HG03066 (cell line): ENCODE measurements at regions not wholly inside any gene's neighbourhood (a gene's known extent, or its start where the extent isn't known, plus 50 kb on each side); places are given as distances from the start of the nearest gene placed in this dataset.
"Not testable (repeated sequence)": the region's sequence is repeated elsewhere in the genome, so short reads cannot be mapped to it uniquely, and the experiment has no call there.

Source experiments
- ATAC-seq: cut with Tn5 transposase; IDR thresholded peaks from one replicate; pipeline ENCODE4 v1.9.1; 2021; ENCODE audit warnings: low read depth; ENCODE audit not compliant: unreplicated experiment

DNA sequence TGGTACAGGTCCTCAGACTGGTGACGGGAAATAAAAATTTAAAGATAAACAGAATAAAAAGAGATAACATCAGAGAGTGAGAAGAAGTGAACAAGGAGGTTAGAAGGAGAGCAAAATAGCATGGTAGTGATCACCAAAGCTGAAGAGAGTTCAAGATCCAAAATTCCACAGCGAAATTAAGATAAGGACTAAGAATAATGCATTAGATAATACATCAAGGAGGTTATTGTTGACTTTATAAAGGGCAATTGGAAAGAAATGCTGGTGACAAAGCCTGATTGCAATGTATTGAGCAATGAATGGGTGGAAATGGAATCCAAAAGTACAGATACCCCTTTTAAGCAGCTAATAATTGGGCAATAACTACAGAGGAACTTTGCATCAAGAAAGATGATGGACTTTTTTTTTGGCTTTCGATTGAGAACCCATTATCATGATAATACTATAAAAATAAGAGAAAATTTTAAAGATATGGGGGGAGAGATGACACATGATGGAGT is 101.6 kb upstream of the MAP9 start:
- no peak for ATAC-seq

DNA sequence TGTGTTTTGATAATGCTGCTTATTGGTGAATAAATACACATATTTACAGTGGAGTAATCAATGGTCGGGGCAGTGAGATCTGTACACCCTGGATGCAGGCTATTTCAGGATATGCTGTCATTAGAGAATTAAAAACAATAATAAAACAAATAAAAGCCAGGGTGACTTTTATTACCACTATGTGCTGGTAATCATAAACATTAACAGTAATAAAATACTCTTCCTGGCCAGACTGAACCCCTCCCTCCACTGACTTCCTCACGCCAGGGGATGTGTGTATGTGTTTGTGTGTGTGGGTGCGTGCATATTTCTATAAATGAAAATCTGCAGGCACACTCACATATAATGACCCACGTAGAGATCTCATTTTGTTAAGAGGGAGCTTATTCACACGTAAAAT is 98.0 kb upstream of the MAP9 start:
- ATAC-seq, result no peak

DNA sequence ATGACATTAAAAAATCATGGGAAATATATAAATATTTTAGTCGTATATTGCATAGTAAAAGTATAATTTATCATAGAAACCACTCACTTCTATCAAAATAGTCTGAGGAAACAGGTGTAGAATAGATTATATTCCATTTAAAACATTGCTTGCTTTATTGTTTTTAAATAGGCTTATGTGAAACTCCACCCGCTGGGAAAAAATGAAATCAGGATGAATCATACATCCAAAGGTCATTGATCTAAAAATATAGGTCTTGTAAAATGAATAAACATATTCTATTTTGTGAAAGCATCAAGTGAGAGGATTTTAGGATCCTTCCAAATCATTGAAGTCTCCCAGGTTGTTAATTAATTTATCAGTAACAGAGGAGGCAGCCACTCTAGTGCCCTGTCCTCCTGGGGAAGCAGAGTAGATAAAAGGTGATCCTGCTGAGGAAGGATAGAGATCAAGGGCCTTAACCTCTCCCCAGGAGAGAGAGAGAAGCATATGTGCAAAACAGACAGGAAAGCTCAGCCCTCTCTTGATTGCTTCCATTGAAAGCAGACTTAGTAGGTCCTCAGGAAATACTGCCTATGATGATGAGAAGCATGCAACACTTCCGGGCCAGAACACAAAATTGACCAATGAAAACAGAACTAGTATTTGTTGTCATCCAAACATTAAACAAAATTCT is 96.8 kb upstream of the MAP9 start:
- no peak for ATAC-seq

- no peak for ATAC-seq
These were observed 91.5 kb upstream of the MAP9 start for GRCh38 chr4:155468282-155468681.

GRCh38 chr4:155450676-155451075 is 73.9 kb upstream of the MAP9 start:
- no peak for ATAC-seq

DNA sequence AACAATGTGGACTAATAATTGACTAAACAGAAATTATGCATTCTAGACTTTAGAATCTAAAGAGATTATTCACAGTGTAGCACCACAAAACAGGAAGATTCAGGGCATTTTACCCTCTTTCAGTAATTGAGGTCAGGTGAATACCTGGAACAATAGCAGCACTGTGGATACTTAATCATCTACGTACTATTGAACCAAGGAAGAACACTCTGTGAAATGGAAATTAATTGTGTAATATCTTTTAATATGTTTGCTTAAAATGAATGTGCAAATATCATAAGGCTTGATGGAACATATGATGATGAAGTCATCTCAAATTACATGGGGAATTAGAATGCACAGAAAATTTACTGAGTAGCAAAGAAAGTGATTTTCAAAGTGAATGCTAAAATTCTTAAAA is 68.5 kb upstream of the MAP9 start:
- ATAC-seq, result no peak

DNA sequence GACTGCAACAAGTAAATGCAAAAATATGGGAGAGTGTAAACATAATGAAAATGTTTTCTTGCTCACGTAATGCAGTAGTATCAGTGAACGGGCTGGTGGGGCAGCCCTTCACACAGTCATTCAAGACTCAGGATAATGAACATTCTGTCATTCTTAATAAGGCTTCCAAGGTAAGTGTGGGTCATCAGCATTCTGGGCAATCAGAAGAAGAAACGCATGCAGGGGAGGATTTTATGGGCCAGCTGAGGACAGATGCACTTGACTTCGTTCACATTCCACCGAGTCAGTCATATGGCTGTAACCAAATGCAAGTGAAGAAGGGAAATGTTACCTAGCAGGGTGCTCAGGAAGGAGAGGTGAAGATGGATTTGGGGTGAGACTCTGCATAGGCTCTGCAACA is 68.0 kb upstream of the MAP9 start:
- no peak for ATAC-seq

GRCh38 chr4:155442267-155443105 is 65.7 kb upstream of the MAP9 start:
- ATAC-seq, result peak; percentile 85

DNA sequence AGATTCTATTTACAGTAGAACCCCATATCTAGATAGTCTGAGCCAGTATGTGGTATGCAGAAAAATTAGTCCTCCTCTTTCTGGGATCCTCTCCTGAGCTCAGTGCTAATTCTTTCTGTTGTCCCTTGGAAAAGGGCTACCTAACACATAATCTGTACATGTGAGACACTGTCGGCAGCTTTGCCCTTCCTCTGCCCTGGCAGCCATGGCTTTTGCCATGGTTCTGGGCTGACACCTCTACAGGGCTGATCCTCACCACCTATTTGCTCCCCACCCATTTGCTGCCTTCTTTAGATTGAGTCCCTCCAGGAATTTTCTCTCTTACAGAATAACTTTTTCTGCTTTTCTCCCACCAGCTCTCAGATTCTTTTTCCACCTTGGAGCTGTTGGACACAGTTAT is 64.7 kb upstream of the MAP9 start:
- ATAC-seq, result no peak

- not testable (repeated sequence) for ATAC-seq
These were observed 63.0 kb upstream of the MAP9 start for GRCh38 chr4:155439760-155440159.

- no peak for ATAC-seq
These were observed 58.1 kb upstream of the MAP9 start for GRCh38 chr4:155434904-155435303.

DNA sequence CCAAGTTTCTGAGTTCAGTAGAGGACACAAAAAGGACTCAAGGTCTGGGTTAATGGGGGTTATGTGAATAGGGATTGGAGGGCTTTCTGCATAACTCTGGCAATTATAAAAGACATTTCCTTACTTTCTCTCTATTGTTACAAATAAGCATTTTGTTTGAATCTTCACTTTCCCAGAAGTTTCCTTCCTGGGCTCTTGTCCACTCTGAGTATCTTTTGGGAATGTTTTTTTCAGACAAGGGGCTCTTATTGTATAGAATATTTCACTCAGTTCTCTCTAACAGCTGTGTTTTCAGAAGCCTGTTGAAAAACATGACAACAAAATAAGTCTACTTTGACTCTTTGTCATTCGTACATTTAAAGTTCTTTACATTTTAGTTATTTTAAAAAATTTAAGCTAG is 57.6 kb upstream of the MAP9 start:
- ATAC-seq, result no peak

GRCh38 chr4:155433636-155434360 is 57.0 kb upstream of the MAP9 start:
- ATAC-seq, result no peak

DNA sequence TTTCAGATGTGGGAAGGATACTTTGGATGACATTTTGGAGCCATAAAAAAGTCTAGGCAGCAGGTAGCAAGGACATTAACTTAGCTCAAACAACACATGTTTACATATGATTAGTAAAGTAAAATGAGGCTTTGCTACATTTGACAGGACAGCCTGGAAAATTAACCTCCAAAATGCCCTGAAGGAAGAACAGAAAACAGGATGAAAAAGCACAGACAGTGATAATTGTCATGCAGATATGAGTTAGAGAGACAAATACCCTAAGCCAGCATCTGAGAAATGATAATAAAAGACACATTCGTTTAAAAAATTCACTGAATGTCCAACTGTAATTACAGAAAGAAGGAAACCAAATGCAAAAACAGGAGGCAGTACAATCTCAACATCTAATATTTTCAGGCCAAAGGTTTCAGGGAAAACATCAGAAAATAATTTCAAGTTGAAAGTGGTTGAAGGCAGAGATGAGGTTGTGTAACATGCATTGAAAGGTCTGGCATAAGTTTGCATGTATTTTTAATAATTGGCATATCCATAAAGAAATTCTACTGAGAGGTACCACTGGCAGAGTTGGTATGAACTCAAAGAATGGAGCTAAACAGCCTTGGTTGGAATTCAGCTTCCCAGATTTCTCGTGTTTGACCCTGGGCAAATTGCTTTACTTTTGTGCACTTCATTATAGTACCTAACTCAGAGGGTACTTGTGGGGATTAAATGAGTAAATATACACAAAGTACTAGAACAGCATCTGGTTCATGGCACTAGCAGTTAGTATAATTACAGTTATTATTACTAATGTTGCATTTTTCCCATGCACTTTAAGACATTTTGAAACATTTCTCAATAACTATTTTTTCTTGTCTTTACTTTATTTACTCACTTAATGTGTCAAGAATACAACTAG is 54.4 kb upstream of the MAP9 start:
- no peak for ATAC-seq

- ATAC-seq, result no peak
These were observed 51.4 kb upstream of the MAP9 start for GRCh38 chr4:155428128-155428527.

DNA sequence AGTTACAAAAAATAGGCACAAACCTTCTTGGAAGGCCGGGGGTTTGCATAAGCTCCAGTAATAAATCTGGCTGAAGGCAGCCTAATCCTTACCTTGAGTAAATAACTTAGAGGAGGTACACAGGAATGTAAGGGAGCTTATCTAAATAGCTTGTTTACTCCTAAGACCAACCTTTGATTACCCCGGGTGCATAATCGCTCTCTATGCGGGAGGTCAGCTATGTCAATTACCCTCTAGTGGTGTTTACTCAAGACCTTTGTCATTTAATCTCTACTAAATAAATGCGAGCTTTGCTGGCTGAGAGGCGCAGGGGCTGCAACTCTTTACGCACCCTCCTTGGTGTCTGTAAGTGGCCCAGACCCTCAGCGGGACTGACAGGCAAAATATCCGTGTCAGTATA is 50.2 kb upstream of the MAP9 start:
- ATAC-seq, result no peak
